Fibroblast of the aortic adventitia (primary cell): ENCODE measurements at regions not wholly inside any gene's neighbourhood (a gene's known extent, or its start where the extent isn't known, plus 50 kb on each side); places are given as distances from the start of the nearest gene placed in this dataset.
"Not testable (repeated sequence)": the region's sequence is repeated elsewhere in the genome, so short reads cannot be mapped to it uniquely, and the experiment has no call there.

Source experiments
- DNase-seq: peaks from one replicate; pipeline ENCODE4 v3.0.0-alpha.2; 2010; ENCODE audit warnings: low read depth
- H3K4me3 ChIP-seq: 2 replicates; pipeline ENCODE4 v1.5.1; 2011; ENCODE audit warnings: low read depth, mild to moderate bottlenecking, control low read depth, low read length, moderate library complexity
- CTCF ChIP-seq: IDR thresholded peaks from 2 replicates; pipeline ENCODE4 v1.5.1; 2011; ENCODE audit warnings: mild to moderate bottlenecking, low read length, control low read depth, inconsistent platforms; ENCODE audit not compliant: insufficient read depth

GRCh38 chr4:155582041-155582440 is 84.6 kb upstream of the GUCY1A1 start:
- no peak for DNase-seq
- no peak for TF ChIP-seq CTCF
- no peak overlapping the region for H3K4me3 ChIP-seq

- peak; percentile 16 for DNase-seq
- no peak overlapping the region for H3K4me3 ChIP-seq
Measured at GRCh38 chr4:155578726-155579370, 87.8 kb upstream of the GUCY1A1 start.

GRCh38 chr4:155578219-155578618 is 88.4 kb upstream of the GUCY1A1 start:
- H3K4me3 ChIP-seq: no peak overlapping the region
- DNase-seq: peak; percentile 11
- no peak for TF ChIP-seq CTCF

More at GRCh38 chr4:155578726-155579370, 87.8 kb upstream of the GUCY1A1 start:
- no peak for TF ChIP-seq CTCF

GRCh38 chr4:155574329-155574728 is 92.3 kb upstream of the GUCY1A1 start:
- not testable (repeated sequence) for DNase-seq, H3K4me3 ChIP-seq

- no peak for TF ChIP-seq CTCF
- no peak overlapping the region for H3K4me3 ChIP-seq
- DNase-seq: no peak
Measured at GRCh38 chr4:155573126-155573525, 93.5 kb upstream of the GUCY1A1 start.

GRCh38 chr4:155572106-155572703 is 94.4 kb upstream of the GUCY1A1 start:
- no peak for TF ChIP-seq CTCF
- DNase-seq: no peak
- H3K4me3 ChIP-seq: no peak overlapping the region

- no peak for DNase-seq
- no peak overlapping the region for H3K4me3 ChIP-seq
- TF ChIP-seq CTCF: no peak
Measured at GRCh38 chr4:155571184-155571944, 95.3 kb upstream of the GUCY1A1 start.
